Esophagus muscularis mucosa (tissue), 4 donors: ENCODE measurements at regions not wholly inside any gene's neighbourhood (a gene's known extent, or its start where the extent isn't known, plus 50 kb on each side); places are given as distances from the start of the nearest gene placed in this dataset.

Experiments used
- DNase-seq: peaks from one replicate; pipeline ENCODE4 v3.0.0-alpha.2; 2017; ENCODE audit errors: extremely low spot score
- H3K27ac ChIP-seq, 4 donors: fragments of 200-600 bp; sonication (generic); replicated peaks in 1 of 4; 1 replicate in 3 of 4; 2 replicates in 1 of 4; pipeline ENCODE4 v1.5.1; 2016 to 2019; ENCODE audit warnings: mild to moderate bottlenecking in 1 of 4
- H3K27me3 ChIP-seq, 4 donors: fragments of 200-600 bp; sonication (generic); one replicate each; pipeline versions ENCODE4 v1.5.1 to v1.6.0; 2016 to 2019
- H3K36me3 ChIP-seq, 4 donors: fragments of 200-600 bp; sonication (generic); one replicate each; pipeline ENCODE4 v1.5.1; 2016 to 2019
- H3K4me1 ChIP-seq, 4 donors: fragments of 200-600 bp; sonication (generic); one replicate each; pipeline ENCODE4 v1.5.1; 2016 to 2019
- H3K4me3 ChIP-seq, 4 donors: fragments of 200-600 bp; sonication (generic); 1 replicate in 2 of 4; 2 replicates in 2 of 4; pipeline ENCODE4 v1.5.1; 2016 to 2019; ENCODE audit warnings: mild to moderate bottlenecking in 4 of 4, moderate library complexity in 1 of 4
- H3K9me3 ChIP-seq, 4 donors: fragments of 200-600 bp; sonication (generic); 1 replicate in 3 of 4; 2 replicates in 1 of 4; pipeline ENCODE4 v1.5.1; 2016 to 2019
- CTCF ChIP-seq, 3 experiments: fragments of 200-600 bp in 2 of 3; fragments of 450-650 bp in 1 of 3; sonication (generic) in 2 of 3; IDR thresholded peaks; one replicate each; pipeline ENCODE4 v1.5.1; 2017 to 2019; ENCODE audit warnings: antibody characterized with exemption in 3 of 3, mild to moderate bottlenecking in 2 of 3, moderate library complexity in 1 of 3
- EP300 ChIP-seq: sonication (generic); formaldehyde crosslinking; IDR thresholded peaks from one replicate; pipeline ENCODE4 v1.6.1; 2017; ENCODE audit warnings: antibody characterized with exemption
- POLR2A ChIP-seq: fragments of 450-650 bp; IDR thresholded peaks from one replicate; pipeline ENCODE4 v1.6.1; 2017; ENCODE audit warnings: antibody characterized with exemption, moderate library complexity, mild to moderate bottlenecking, low read depth
- POLR2AphosphoS5 ChIP-seq, 2 donors: sonication (generic); formaldehyde crosslinking; IDR thresholded peaks; one replicate each; pipeline ENCODE4 v1.6.1; 2017; ENCODE audit warnings: antibody characterized with exemption in 2 of 2
- WGBS: methylation state at CpG from one replicate; pipeline ENCODE4 v1.1.5; 2018; 5-methylcytosine and 5-hydroxymethylcytosine counted together
- intact Hi-C: fragments of 100-400 bp; cut with DNase I; formaldehyde crosslinking; loops from one replicate; pipeline ENCODE4 v1.15.1; 2023

DNA sequence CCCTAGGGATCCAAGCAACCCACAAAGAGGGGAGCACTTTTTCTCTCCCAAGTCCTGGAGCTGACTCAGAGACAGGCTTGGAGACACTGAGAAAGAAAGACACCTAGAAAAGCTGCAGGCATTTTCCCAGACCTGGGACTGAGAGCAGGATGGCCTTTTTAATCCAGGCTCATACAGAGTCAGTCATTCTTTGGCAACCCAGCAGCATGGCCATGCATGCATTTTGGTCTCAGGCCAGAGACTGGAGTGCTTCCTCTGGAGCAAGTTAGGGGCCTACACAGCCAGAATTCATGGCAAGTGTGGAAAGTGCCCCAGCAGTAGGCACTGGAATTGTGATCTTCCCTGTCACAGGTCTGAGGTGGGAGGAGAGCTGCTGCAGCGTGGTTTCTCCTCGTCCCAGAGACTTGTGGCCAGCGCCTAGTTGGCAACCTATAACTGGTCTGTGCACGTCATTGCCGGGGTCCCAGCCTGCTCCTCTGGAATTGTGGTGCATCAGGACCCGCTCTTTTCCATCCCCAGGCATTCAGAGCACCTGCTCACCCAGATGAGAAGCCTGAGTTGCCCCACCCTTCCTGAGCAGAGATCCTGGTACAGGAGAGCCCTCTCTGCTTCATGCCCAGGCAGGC lies 231.9 kb upstream of the RAB6C start:
- H3K4me3 ChIP-seq: no peak overlapping the region
- intact Hi-C loops: no loop called here
- no peak overlapping the region for H3K27ac ChIP-seq
- H3K4me1 ChIP-seq: no peaks in the 10 kb centered on the region
- no peak for DNase-seq
- no peaks in the 10 kb centered on the region for H3K9me3 ChIP-seq
- no peaks in the 10 kb centered on the region for H3K36me3 ChIP-seq
- 100% methylated on average over 2 of the region's 6 CpGs for WGBS
- TF ChIP-seq CTCF (IDR thresholded peaks at IDR 0.05) (no peak), EP300 (no peak), POLR2A (no peak), POLR2AphosphoS5 (IDR thresholded peaks at IDR 0.05) (no peak)
- H3K27me3 ChIP-seq: no peaks in the 10 kb centered on the region

DNA sequence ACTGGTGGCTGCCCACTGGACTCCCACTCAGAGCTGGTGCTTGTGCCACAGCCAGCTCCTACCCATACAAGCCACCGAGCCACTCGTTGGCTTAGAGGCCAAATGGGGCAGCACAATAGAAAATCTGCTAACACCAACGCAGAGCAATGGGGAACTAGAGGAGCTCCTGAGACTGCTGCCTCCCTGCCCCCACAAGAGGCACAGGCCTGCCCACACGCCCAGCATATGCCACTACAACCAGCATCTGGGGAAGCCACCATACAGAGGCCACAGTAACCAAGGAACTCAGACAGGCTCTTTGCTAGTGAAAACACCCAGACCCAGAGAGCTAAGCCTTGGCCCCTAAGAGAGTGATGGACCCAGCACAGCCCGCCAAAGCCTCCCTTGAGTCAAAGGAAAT lies 231.2 kb upstream of the RAB6C start:
- Histone ChIP-seq H3K4me3 (no peak overlapping the region), H3K9me3 (no peaks in the 10 kb centered on the region), H3K27me3 (no peaks in the 10 kb centered on the region), H3K36me3 (no peaks in the 10 kb centered on the region), H3K4me1 (no peaks in the 10 kb centered on the region), H3K27ac (no peak overlapping the region)
- intact Hi-C loops: no loop called here
- 87% methylated on average over 5 of the region's 5 CpGs for WGBS
- no peak for DNase-seq
- TF ChIP-seq POLR2A (no peak), POLR2AphosphoS5 (IDR thresholded peaks at IDR 0.05) (no peak), EP300 (no peak), CTCF (IDR thresholded peaks at IDR 0.05) (no peak)

GRCh38 chr2:129748653-129749052 lies 230.8 kb upstream of the RAB6C start:
- no peaks in the 10 kb centered on the region for H3K27me3 ChIP-seq
- 63% methylated on average over 6 of the region's 6 CpGs for WGBS
- H3K4me1 ChIP-seq: no peaks in the 10 kb centered on the region
- intact Hi-C loops: no loop called here
- no peak overlapping the region for H3K27ac ChIP-seq
- TF ChIP-seq EP300: no peak
- no peak for TF ChIP-seq POLR2AphosphoS5 (IDR thresholded peaks at IDR 0.05)
- no peak for DNase-seq
- no peaks in the 10 kb centered on the region for H3K9me3 ChIP-seq
- H3K36me3 ChIP-seq: no peaks in the 10 kb centered on the region
- H3K4me3 ChIP-seq: no peak overlapping the region

GRCh38 chr2:129751409-129751808 lies 228.1 kb upstream of the RAB6C start:
- no peak overlapping the region for H3K4me3 ChIP-seq
- no peak overlapping the region for H3K27ac ChIP-seq
- no peak for DNase-seq
- intact Hi-C loops: loop anchor here (10.0 kb wide), 1 partner anchor 173 kb away; no protein-coding TSS in a partner anchor
- TF ChIP-seq POLR2A: no peak
- H3K27me3 ChIP-seq: no peaks in the 10 kb centered on the region
- H3K9me3 ChIP-seq: no peaks in the 10 kb centered on the region
- WGBS: 75% methylated on average over 1 of the region's 1 CpG
- H3K36me3 ChIP-seq: no peaks in the 10 kb centered on the region
- no peaks in the 10 kb centered on the region for H3K4me1 ChIP-seq

- intact Hi-C loops: loop anchor here (10.0 kb wide), 1 partner anchor 173 kb away; no protein-coding TSS in a partner anchor
- H3K4me1 ChIP-seq: peaks cover 0 to 1% (median under 1%) of the 10 kb centered on the region in 4 donors
- DNase-seq: no peak
- H3K36me3 ChIP-seq: no peaks in the 10 kb centered on the region
- no peak overlapping the region for H3K4me3 ChIP-seq
- H3K9me3 ChIP-seq: no peaks in the 10 kb centered on the region
- no peak for TF ChIP-seq EP300
- TF ChIP-seq CTCF (IDR thresholded peaks at IDR 0.05): no peak
- no peak for TF ChIP-seq POLR2A
- TF ChIP-seq POLR2AphosphoS5 (IDR thresholded peaks at IDR 0.05): no peak
- WGBS: 76% methylated on average over 3 of the region's 3 CpGs
- H3K27me3 ChIP-seq: no peaks in the 10 kb centered on the region
- no peak overlapping the region for H3K27ac ChIP-seq
These were observed 227.3 kb upstream of the RAB6C start for GRCh38 chr2:129752176-129752575.

DNA sequence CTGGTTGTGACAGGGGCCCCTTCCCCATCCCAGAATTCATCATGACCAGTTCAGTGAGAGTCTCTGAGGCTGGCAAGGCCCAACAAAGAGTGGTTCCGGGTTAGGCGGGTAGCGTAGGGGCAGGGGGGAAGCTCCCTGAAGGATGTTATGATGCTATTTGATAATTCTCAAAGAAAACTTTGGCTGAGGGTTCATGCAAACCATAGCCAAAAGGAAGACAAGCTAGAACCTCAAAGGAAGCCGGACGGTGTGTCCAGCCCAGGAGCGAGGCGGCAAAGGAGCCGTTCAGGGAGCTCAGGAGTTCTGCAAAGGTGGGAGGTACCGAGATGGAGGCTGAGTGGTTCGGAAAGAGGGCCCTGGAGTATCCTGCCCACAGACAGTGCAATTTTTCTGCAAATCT lies 226.8 kb upstream of the RAB6C start:
- WGBS: 94% methylated on average over 10 of the region's 10 CpGs
- DNase-seq: no peak
- Histone ChIP-seq H3K9me3 (no peaks in the 10 kb centered on the region), H3K36me3 (no peaks in the 10 kb centered on the region), H3K4me3 (no peak overlapping the region), H3K27me3 (no peaks in the 10 kb centered on the region), H3K4me1 (peaks cover 0 to 6% (median 5%) of the 10 kb centered on the region in 4 donors), H3K27ac (no peak overlapping the region)
- intact Hi-C loops: loop anchor here (10.0 kb wide), 1 partner anchor 172 kb away; no protein-coding TSS in a partner anchor
- TF ChIP-seq CTCF (IDR thresholded peaks at IDR 0.05) (no peak), POLR2AphosphoS5 (IDR thresholded peaks at IDR 0.05) (no peak), POLR2A (no peak), EP300 (no peak)
